ENCODE measurements at regions not wholly inside any gene's neighbourhood (a gene's known extent, or its start where the extent isn't known, plus 50 kb on each side); places are given as distances from the start of the nearest gene placed in this dataset.

DNA sequence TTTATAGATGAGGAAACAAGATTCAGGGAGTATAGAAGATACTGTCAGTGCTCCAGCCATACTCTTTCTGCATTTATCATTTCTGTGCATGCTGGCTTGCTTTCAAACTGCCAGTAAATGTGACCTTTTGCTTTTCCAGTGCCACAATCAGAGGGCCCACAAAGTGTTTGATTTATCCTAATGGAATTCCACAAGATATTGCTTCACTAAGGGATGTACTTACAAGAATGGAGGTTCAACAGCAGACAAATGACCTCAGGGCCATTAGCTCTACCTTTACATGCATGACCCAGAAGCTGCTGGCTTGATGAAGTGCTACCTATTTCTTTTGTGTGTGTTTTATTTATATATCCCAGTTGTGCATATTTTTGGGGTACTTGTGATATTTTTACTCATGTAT lies 171.5 kb upstream of the GRIK2 start:
- Histone ChIP-seq H3K27ac (no peak overlapping the region), H3K4me3 (no peak overlapping the region), H3K9me3 (peaks cover 0 to 10% (median 0%) of the 10 kb centered on the region in 4 donors), H3K36me3 (no peaks in the 10 kb centered on the region), H3K27me3 (no peaks in the 10 kb centered on the region), H3K4me1 (no peaks in the 10 kb centered on the region)
- TF ChIP-seq EP300 (IDR thresholded peaks at IDR 0.05) (no peak), POLR2AphosphoS5 (IDR thresholded peaks at IDR 0.05) (no peak), POLR2A (IDR thresholded peaks at IDR 0.05) (no peak)
- TF ChIP-seq, protein P1, sequence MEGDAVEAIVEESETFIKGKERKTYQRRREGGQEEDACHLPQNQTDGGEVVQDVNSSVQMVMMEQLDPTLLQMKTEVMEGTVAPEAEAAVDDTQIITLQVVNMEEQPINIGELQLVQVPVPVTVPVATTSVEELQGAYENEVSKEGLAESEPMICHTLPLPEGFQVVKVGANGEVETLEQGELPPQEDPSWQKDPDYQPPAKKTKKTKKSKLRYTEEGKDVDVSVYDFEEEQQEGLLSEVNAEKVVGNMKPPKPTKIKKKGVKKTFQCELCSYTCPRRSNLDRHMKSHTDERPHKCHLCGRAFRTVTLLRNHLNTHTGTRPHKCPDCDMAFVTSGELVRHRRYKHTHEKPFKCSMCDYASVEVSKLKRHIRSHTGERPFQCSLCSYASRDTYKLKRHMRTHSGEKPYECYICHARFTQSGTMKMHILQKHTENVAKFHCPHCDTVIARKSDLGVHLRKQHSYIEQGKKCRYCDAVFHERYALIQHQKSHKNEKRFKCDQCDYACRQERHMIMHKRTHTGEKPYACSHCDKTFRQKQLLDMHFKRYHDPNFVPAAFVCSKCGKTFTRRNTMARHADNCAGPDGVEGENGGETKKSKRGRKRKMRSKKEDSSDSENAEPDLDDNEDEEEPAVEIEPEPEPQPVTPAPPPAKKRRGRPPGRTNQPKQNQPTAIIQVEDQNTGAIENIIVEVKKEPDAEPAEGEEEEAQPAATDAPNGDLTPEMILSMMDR (IDR thresholded peaks at IDR 0.05), result no peak
- intact Hi-C loops (cut with DNase I), result no loop called here
- no peak for DNase-seq

DNA sequence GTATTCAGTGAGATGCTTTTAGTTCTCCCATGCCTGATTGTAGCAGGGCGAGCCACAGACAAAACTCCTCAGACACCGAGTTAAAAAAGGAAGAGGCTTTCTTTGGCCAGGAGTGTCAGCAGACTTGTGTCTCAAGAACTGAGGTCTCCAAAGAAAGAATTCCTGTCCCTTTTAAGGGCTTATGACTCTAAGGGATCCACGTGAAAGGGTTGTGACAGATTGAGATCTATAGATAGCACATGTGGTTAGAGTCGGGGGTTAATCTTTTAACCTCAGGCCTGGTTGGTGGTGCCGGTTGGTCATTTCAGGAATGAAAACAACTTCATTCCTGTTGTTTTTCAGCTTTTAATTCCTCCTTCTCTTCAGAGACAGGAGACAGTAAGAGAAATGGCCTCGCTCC lies 168.8 kb upstream of the GRIK2 start:
- Histone ChIP-seq H3K9me3 (peaks cover 0 to 10% (median 0%) of the 10 kb centered on the region in 4 donors), H3K27me3 (no peaks in the 10 kb centered on the region), H3K27ac (no peak overlapping the region), H3K4me1 (no peaks in the 10 kb centered on the region), H3K36me3 (no peaks in the 10 kb centered on the region), H3K4me3 (no peak overlapping the region)
- TF ChIP-seq POLR2AphosphoS5 (IDR thresholded peaks at IDR 0.05), result no peak
- TF ChIP-seq, protein P1 (IDR thresholded peaks at IDR 0.05), result no peak
- TF ChIP-seq EP300 (IDR thresholded peaks at IDR 0.05), result no peak
- TF ChIP-seq POLR2A (IDR thresholded peaks at IDR 0.05), result no peak
- intact Hi-C loops (cut with DNase I), result no loop called here
- WGBS, 2 donors, result 91 to 92% methylated on average over 6 of the region's 6 CpGs
- no peak for DNase-seq

DNA sequence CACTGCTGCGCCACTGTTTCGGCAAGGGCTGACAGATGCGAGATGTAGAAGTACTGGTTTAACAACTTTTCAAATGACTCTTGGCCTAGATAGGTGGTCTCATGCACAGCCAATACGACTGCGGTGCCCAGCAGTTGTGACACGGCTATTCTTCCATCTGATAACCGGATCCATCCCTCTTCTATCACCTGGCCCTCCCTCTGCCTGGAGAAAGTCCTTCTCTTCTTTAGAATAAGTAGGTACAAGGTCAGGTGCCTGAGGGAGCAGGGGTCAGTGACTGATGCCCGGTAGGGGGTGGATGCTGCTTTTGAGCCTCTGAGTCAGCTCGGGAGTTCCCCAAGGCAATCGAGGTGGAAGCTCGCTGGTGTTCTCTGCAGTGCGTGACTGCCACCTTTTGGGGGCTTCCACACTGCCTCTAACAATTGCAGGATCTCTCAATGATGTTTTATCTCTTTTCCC lies 166.8 kb upstream of the GRIK2 start:
- WGBS, 2 donors, result 64 to 78% methylated on average over 12 of the region's 12 CpGs
- Histone ChIP-seq H3K36me3 (no peaks in the 10 kb centered on the region), H3K27ac (no peak overlapping the region), H3K9me3 (peaks cover 0 to 10% (median 0%) of the 10 kb centered on the region in 4 donors), H3K27me3 (no peaks in the 10 kb centered on the region), H3K4me3 (no peak overlapping the region), H3K4me1 (no peaks in the 10 kb centered on the region)
- intact Hi-C loops (cut with DNase I), result no loop called here
- TF ChIP-seq, protein P1 (IDR thresholded peaks at IDR 0.05), result no peak
- no peak for TF ChIP-seq EP300 (IDR thresholded peaks at IDR 0.05)
- TF ChIP-seq POLR2AphosphoS5 (IDR thresholded peaks at IDR 0.05), result no peak
- TF ChIP-seq POLR2A (IDR thresholded peaks at IDR 0.05), result no peak
- no peak for DNase-seq

DNA sequence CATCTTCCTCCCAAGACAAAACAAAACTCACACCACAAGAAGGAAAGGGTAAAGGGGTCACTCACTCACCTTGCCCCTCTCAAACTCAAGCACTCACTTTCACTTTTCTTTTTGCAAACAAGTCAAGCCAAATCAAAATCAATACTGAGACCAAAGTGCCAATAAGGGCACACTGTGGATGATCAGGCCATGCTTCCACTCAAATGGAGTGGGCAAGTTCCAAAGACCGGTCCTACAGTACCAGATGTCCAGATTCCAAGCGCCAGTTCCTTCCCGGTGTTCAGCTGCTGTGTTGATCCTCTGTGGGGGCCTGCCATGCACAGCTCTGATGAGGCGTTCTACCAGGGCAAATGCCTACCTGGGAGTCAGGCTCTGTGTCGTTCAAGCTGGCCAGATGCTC lies 162.6 kb upstream of the GRIK2 start:
- no peaks in the 10 kb centered on the region for H3K36me3 ChIP-seq
- no peak for DNase-seq
- intact Hi-C loops (cut with DNase I), result no loop called here
- no peaks in the 10 kb centered on the region for H3K27me3 ChIP-seq
- WGBS, 2 donors, result 92 to 95% methylated on average over 5 of the region's 5 CpGs
- H3K4me1 ChIP-seq, result no peaks in the 10 kb centered on the region
- no peak overlapping the region for H3K4me3 ChIP-seq
- H3K27ac ChIP-seq, result no peak overlapping the region
- peaks cover 0 to 1% (median 0%) of the 10 kb centered on the region in 4 donors for H3K9me3 ChIP-seq
- TF ChIP-seq POLR2AphosphoS5 (IDR thresholded peaks at IDR 0.05) (no peak), EP300 (IDR thresholded peaks at IDR 0.05) (no peak), POLR2A (IDR thresholded peaks at IDR 0.05) (no peak)
- TF ChIP-seq, protein P1 (IDR thresholded peaks at IDR 0.05), result no peak

DNA sequence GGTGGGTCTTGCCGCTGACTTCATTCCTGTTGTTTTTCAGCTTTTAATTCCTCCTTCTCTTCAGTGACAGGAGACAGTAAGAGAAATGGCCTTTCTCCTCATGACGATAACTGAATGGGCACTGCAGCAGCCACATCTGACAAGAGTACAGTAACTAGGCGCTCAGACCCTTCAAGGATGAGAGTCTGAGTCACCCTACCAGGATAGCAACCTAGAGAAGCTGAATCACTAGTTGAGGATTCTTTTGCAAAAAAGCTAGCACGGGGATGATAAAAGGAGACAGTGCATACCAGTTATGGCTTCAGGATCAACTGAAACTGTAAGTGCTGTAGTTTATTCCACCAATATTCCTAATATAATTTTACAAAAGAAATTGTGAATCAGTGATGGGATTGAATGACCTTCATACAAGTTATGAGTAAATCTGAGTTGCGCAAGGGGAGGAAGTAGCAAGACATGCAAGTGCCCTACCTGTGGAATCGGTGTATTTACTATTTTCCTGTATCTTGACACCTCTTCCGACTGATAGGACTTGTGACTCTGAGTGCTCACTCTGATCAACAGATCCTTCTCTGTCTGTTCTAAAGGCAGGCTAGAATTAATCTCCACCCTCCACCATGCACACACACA lies 161.8 kb upstream of the GRIK2 start:
- no peak for DNase-seq
- intact Hi-C loops (cut with DNase I), result no loop called here

More for the DNA sequence above, 161.8 kb upstream of the GRIK2 start:
- no peak overlapping the region for H3K4me3 ChIP-seq
- 95% methylated on average over 7 of the region's 7 CpGs for WGBS, 2 donors
- TF ChIP-seq POLR2A (IDR thresholded peaks at IDR 0.05) (no peak), EP300 (IDR thresholded peaks at IDR 0.05) (no peak), POLR2AphosphoS5 (IDR thresholded peaks at IDR 0.05) (no peak)
- TF ChIP-seq, protein P1 (IDR thresholded peaks at IDR 0.05), result no peak
- no peaks in the 10 kb centered on the region for H3K4me1 ChIP-seq
- no peak overlapping the region for H3K27ac ChIP-seq
- H3K27me3 ChIP-seq, result no peaks in the 10 kb centered on the region
- no peaks in the 10 kb centered on the region for H3K36me3 ChIP-seq
- H3K9me3 ChIP-seq, result no peaks in the 10 kb centered on the region
